Colonic mucosa (tissue), 4 donors: ENCODE measurements at regions not wholly inside any gene's neighbourhood (a gene's known extent, or its start where the extent isn't known, plus 50 kb on each side); places are given as distances from the start of the nearest gene placed in this dataset.

Experiments used
- DNase-seq: peaks from one replicate; pipeline ENCODE4 v3.0.0-alpha.2; 2020
- H3K27ac ChIP-seq: fragments of 200-600 bp; one replicate; pipeline ENCODE4 v1.8.0; 2021
- H3K27me3 ChIP-seq: fragments of 200-600 bp; one replicate; pipeline ENCODE4 v1.8.0; 2021
- H3K36me3 ChIP-seq: fragments of 200-600 bp; one replicate; pipeline ENCODE4 v1.8.0; 2021
- H3K4me1 ChIP-seq: fragments of 200-600 bp; one replicate; pipeline ENCODE4 v1.8.0; 2021; ENCODE audit warnings: mild to moderate bottlenecking
- H3K4me3 ChIP-seq: fragments of 200-600 bp; one replicate; pipeline ENCODE4 v1.8.0; 2021
- H3K9ac ChIP-seq, 2 donors: one replicate each; pipeline ENCODE4 v1.7.0; 2013; ENCODE audit warnings: control low read depth in 2 of 2, low read depth in 2 of 2, low read length in 2 of 2
- H3K9me3 ChIP-seq: fragments of 200-600 bp; one replicate; pipeline ENCODE4 v1.8.0; 2021
- intact Hi-C: fragments of 100-400 bp; cut with DNase I; formaldehyde crosslinking; loops from one replicate; pipeline ENCODE4 v1.14.1; 2022
- TF ChIP-seq, protein P1 (sequence below): fragments of 200-600 bp; IDR thresholded peaks from one replicate; pipeline ENCODE4 v1.8.0; 2022; ENCODE audit warnings: antibody characterized with exemption, mild to moderate bottlenecking
- donor health status: healthy.
- donor health status: DM: no; HTN: no; CAD: no.
- donor health status: DM: no; HTN: no; CAD: no.

DNA sequence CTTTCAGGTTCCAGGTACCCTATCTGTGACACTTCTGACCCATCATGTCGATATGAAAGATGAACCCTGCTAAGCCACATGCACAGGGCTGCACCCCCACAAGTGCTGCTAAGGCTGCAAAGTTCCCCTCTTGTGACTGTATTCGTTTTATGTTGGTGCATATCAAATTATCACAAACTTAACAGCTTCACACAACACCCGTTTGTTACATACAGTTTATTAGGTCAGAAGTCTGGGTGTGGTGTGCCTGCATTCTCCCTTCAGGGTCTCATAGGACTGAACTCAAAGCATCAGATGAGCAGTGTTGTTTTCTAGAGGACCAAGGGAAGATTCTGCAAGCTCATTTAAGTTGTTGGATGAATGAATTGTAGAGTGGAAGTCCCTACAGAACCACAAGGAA, 199.4 kb downstream of the ANAPC1 start:
- TF ChIP-seq, protein P1, sequence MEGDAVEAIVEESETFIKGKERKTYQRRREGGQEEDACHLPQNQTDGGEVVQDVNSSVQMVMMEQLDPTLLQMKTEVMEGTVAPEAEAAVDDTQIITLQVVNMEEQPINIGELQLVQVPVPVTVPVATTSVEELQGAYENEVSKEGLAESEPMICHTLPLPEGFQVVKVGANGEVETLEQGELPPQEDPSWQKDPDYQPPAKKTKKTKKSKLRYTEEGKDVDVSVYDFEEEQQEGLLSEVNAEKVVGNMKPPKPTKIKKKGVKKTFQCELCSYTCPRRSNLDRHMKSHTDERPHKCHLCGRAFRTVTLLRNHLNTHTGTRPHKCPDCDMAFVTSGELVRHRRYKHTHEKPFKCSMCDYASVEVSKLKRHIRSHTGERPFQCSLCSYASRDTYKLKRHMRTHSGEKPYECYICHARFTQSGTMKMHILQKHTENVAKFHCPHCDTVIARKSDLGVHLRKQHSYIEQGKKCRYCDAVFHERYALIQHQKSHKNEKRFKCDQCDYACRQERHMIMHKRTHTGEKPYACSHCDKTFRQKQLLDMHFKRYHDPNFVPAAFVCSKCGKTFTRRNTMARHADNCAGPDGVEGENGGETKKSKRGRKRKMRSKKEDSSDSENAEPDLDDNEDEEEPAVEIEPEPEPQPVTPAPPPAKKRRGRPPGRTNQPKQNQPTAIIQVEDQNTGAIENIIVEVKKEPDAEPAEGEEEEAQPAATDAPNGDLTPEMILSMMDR = no peak
- no peaks in the 10 kb centered on the region for H3K36me3 ChIP-seq
- H3K4me1 ChIP-seq = no peaks in the 10 kb centered on the region
- DNase-seq = no peak
- H3K9me3 ChIP-seq = no peaks in the 10 kb centered on the region
- H3K9ac ChIP-seq = no peak overlapping the region
- H3K27me3 ChIP-seq = no peaks in the 10 kb centered on the region
- no peak overlapping the region for H3K4me3 ChIP-seq
- H3K27ac ChIP-seq = no peak overlapping the region
- intact Hi-C loops = no loop called here

DNA sequence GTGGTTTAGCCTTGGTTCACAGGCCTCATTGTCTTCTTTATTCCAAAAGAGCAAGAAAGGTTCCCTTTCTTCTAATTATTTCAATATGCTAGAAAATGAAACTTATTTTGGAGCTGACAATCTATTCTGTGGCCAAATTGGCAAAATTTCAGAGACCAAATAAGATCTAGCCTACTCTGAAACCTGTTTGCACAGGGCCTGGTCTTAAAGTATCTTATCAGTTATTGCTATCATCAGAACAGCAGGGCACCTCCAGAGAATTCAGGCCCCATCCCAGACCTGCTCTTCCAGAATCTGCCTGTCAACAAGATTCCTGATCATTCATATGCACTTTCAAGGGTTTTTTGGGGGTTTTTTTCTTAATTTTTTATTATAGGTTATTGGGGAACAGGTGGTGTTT, 198.7 kb downstream of the ANAPC1 start:
- H3K9me3 ChIP-seq = no peaks in the 10 kb centered on the region
- no peak overlapping the region for H3K9ac ChIP-seq
- no peaks in the 10 kb centered on the region for H3K36me3 ChIP-seq
- DNase-seq = no peak
- TF ChIP-seq, protein P1 = no peak
- H3K4me3 ChIP-seq = no peak overlapping the region
- H3K4me1 ChIP-seq = no peaks in the 10 kb centered on the region
- intact Hi-C loops = no loop called here
- H3K27me3 ChIP-seq = no peaks in the 10 kb centered on the region
- H3K27ac ChIP-seq = no peak overlapping the region

DNA sequence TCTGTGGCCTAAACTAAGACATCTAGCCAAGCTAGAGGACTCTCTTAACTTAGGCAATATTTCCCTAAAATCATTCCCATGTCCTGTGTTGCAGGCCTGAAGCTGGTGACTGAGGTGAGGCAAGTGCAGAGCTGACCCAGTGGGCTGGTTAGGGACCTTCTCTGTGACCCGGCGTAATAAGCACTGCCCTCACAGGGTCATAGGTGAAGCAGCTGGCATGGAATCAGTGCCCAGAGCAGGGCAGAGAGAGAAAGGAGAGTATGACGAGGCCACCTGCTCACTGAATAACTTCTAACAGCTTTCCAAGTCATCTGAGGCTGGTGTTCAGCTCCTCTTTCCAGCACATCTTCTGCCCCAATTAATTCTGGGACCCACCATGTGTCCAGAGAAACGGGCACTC, 197.0 kb downstream of the ANAPC1 start:
- H3K27me3 ChIP-seq = no peaks in the 10 kb centered on the region
- H3K4me3 ChIP-seq = no peak overlapping the region
- intact Hi-C loops = no loop called here
- TF ChIP-seq, protein P1 = no peak
- no peak overlapping the region for H3K27ac ChIP-seq
- no peak for DNase-seq
- H3K36me3 ChIP-seq = no peaks in the 10 kb centered on the region
- no peaks in the 10 kb centered on the region for H3K9me3 ChIP-seq
- no peak overlapping the region for H3K9ac ChIP-seq
- no peaks in the 10 kb centered on the region for H3K4me1 ChIP-seq

DNA sequence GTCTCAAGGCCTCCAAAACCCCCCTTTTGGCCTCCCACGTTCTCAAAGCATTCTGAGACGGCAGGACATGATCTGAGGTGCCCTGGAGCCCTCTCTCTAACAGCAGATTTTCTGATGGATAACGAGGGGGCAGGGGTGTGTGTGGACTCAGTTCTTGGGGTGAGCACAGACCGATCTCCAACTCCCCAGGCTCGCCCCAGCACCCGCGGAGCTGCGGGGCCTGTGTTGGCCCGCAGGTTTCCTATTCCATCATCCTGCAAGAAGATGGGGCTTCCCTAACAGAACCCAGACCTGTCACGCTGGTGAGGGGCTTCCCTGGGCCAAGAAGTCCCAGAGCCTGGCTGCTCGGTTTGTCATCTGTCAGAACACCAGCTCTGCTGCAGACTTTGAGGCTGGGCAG, 196.1 kb downstream of the ANAPC1 start:
- no peak overlapping the region for H3K4me3 ChIP-seq
- H3K27ac ChIP-seq = no peak overlapping the region
- H3K9ac ChIP-seq = no peak overlapping the region
- H3K36me3 ChIP-seq = no peaks in the 10 kb centered on the region
- no peak for DNase-seq
- intact Hi-C loops = no loop called here
- no peaks in the 10 kb centered on the region for H3K4me1 ChIP-seq
- no peaks in the 10 kb centered on the region for H3K27me3 ChIP-seq
- H3K9me3 ChIP-seq = no peaks in the 10 kb centered on the region
- TF ChIP-seq, protein P1 = no peak

DNA sequence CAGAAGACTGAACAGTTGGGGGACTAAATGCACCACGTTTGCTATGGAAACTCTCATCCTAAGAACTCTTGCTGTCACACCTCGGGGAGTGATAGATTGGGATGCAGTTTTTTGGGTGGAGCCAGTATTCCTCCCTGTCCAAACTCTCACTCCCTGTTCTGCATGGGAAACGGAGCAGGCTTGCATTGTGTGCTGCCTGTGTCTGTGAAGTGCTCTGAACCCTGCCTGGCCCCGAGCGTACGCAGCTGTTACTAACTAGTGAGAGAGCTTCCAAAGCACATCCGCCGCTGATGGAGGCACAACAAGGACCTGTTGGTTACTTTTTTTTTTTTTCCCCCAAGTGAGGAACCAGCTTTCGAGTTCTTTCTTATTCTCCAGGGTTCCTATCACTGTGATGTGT, 195.5 kb downstream of the ANAPC1 start:
- Histone ChIP-seq H3K4me1 (no peaks in the 10 kb centered on the region), H3K4me3 (no peak overlapping the region), H3K27ac (no peak overlapping the region), H3K9me3 (no peaks in the 10 kb centered on the region), H3K9ac (no peak overlapping the region), H3K27me3 (no peaks in the 10 kb centered on the region), H3K36me3 (no peaks in the 10 kb centered on the region)
- DNase-seq = no peak
- intact Hi-C loops = no loop called here
- TF ChIP-seq, protein P1 = no peak

DNA sequence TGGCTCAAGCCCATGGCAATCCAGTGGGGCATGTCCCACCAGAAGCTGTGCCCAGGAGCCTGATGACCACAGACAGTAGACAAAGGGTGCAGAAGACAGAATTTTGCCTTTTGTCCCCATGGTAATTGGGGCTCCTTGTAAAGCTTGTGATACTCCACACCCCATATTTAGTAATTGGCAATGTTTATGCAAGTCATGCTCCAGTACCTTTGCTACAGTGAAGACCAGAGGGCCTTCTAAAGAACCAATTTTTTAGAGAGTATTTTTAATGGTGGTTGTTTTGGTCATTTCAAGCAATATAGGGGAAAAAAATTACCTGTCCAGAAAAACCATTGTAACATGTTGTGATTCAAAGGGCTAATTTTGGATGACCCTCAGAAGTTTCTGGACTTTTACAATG, 194.8 kb downstream of the ANAPC1 start:
- intact Hi-C loops = no loop called here

More for the DNA sequence above, 194.8 kb downstream of the ANAPC1 start:
- DNase-seq = no peak
- no peaks in the 10 kb centered on the region for H3K36me3 ChIP-seq
- H3K9ac ChIP-seq = no peak overlapping the region
- H3K27me3 ChIP-seq = no peaks in the 10 kb centered on the region
- TF ChIP-seq, protein P1 = no peak
- no peak overlapping the region for H3K4me3 ChIP-seq
- no peaks in the 10 kb centered on the region for H3K9me3 ChIP-seq
- no peaks in the 10 kb centered on the region for H3K4me1 ChIP-seq
- H3K27ac ChIP-seq = no peak overlapping the region
